AG09319 (cell line): ENCODE measurements at regions not wholly inside any gene's neighbourhood (a gene's known extent, or its start where the extent isn't known, plus 50 kb on each side); places are given as distances from the start of the nearest gene placed in this dataset.

Experiments used
- DNase-seq: peaks from one replicate; pipeline ENCODE4 v3.0.0-alpha.2; 2010; ENCODE audit warnings: low read depth; ENCODE audit errors: extremely low read depth
- TF ChIP-seq, protein P1 (sequence below): IDR thresholded peaks from 2 replicates; pipeline ENCODE4 v1.5.1; 2011; ENCODE audit warnings: low read depth, mild to moderate bottlenecking, inconsistent platforms, low read length, moderate library complexity

GRCh38 chrX:120791013-120791643, 84.5 kb downstream of the CT47B1 start:
- TF ChIP-seq, protein P1, sequence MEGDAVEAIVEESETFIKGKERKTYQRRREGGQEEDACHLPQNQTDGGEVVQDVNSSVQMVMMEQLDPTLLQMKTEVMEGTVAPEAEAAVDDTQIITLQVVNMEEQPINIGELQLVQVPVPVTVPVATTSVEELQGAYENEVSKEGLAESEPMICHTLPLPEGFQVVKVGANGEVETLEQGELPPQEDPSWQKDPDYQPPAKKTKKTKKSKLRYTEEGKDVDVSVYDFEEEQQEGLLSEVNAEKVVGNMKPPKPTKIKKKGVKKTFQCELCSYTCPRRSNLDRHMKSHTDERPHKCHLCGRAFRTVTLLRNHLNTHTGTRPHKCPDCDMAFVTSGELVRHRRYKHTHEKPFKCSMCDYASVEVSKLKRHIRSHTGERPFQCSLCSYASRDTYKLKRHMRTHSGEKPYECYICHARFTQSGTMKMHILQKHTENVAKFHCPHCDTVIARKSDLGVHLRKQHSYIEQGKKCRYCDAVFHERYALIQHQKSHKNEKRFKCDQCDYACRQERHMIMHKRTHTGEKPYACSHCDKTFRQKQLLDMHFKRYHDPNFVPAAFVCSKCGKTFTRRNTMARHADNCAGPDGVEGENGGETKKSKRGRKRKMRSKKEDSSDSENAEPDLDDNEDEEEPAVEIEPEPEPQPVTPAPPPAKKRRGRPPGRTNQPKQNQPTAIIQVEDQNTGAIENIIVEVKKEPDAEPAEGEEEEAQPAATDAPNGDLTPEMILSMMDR = no peak
- peak; percentile 56 for DNase-seq

DNA sequence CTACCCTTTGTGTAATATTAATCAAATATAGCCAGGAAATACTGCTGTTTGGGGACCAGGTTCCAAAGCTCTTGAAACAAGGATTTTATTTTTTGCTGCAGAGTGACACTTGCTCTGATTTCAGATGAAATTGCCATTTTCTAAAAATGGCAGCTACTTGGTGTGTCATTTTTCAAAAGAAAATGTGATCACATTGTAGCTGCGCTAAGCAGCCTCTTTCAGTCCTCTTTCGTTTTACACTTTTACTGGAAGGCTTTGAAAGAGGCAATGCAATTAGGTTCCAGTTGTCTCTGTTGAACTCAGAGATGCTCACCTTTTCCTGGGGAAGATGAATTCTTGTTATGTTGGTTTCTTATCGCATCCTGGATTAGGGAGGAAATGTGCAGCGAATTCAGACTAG, 85.1 kb downstream of the CT47B1 start:
- no peak for DNase-seq
- TF ChIP-seq, protein P1 = no peak

GRCh38 chrX:120790118-120790517, 85.5 kb downstream of the CT47B1 start:
- TF ChIP-seq, protein P1 = peak; percentile 78
- DNase-seq = peak; percentile 60

DNA sequence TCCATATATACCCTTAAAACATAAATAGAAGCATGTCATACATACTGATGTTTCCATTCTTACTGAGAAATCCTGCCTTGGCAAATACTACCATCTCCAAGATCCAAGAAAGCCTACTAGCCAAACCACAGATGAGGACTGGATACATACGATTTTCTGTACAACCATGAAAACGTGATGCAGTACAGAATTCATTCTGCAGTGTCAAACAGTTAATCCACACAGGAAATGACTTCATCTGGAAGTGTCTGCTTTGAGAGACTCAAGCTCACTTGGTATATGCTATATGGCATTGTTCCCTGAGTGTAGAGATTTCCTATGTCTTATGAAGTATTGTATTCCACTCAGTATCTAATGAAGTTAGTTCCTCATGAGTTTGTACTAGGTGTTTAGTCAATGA, 94.3 kb downstream of the CT47B1 start:
- DNase-seq = no peak
- TF ChIP-seq, protein P1 = no peak

- DNase-seq = no peak
- TF ChIP-seq, protein P1 = no peak
These were observed 99.7 kb downstream of the CT47B1 start for GRCh38 chrX:120775959-120776358.

- TF ChIP-seq, protein P1 = no peak
- DNase-seq = no peak
These were observed 101.1 kb downstream of the CT47B1 start for GRCh38 chrX:120774606-120775005.

GRCh38 chrX:120773801-120774200, 101.9 kb downstream of the CT47B1 start:
- TF ChIP-seq, protein P1 = no peak
- DNase-seq = no peak
